Adrenal gland (tissue), 9 donors: ENCODE measurements at regions not wholly inside any gene's neighbourhood (a gene's known extent, or its start where the extent isn't known, plus 50 kb on each side); places are given as distances from the start of the nearest gene placed in this dataset.
A peak's percentile ranks its signal among the peaks of the same experiment; 100 is the strongest.
"Not testable (repeated sequence)": the region's sequence is repeated elsewhere in the genome, so short reads cannot be mapped to it uniquely, and the experiment has no call there.

Source experiments
- DNase-seq, 7 donors: peaks; one replicate each; pipeline ENCODE4 v3.0.0-alpha.2; 2019 to 2020
- H3K27ac ChIP-seq, 5 donors: fragments of 200-600 bp; sonication (generic) in 4 of 5; 1 replicate in 3 of 5; 2 replicates in 2 of 5; pipeline versions ENCODE4 v1.5.1 to v1.8.0; 2016 to 2020; ENCODE audit warnings: mild to moderate bottlenecking in 1 of 5
- H3K27me3 ChIP-seq: fragments of 200-600 bp; 2 replicates; pipeline ENCODE4 v1.8.0; 2021
- H3K36me3 ChIP-seq, 2 donors: fragments of 200-600 bp; replicated peaks in 1 of 2; 1 replicate in 1 of 2; 2 replicates in 1 of 2; pipeline versions ENCODE4 v1.5.1 to v1.8.0; 2018 to 2022
- H3K4me1 ChIP-seq, 2 donors: fragments of 200-600 bp; replicated peaks in 1 of 2; 1 replicate in 1 of 2; 2 replicates in 1 of 2; pipeline versions ENCODE4 v1.5.1 to v1.8.0; 2018 to 2021
- H3K4me3 ChIP-seq, 4 donors: fragments of 200-600 bp; sonication (generic) in 3 of 4; one replicate each; pipeline ENCODE4 v1.5.1; 2016 to 2018
- H3K9me3 ChIP-seq, 3 donors: fragments of 200-600 bp; sonication (generic) in 1 of 3; replicated peaks in 1 of 3; 1 replicate in 2 of 3; 2 replicates in 1 of 3; pipeline versions ENCODE4 v1.5.1 to v1.8.0; 2016 to 2021
- POLR2A ChIP-seq, 2 donors: fragments of 450-650 bp; IDR thresholded peaks; one replicate each; pipeline ENCODE4 v1.6.1; 2017; ENCODE audit warnings: antibody characterized with exemption in 2 of 2, mild to moderate bottlenecking in 2 of 2, moderate library complexity in 1 of 2
- WGBS, 4 donors: extraction: QIAGEN DNeasy Blood & Tissue Kit in 2 of 4; methylation state at CpG; one replicate each; pipeline versions ENCODE4 v1.1.5 to v1.1.7; 2013 to 2017; 5-methylcytosine and 5-hydroxymethylcytosine counted together
- intact Hi-C, 2 donors: fragments of 100-400 bp; cut with DNase I; formaldehyde crosslinking; loops; one replicate each; pipeline versions ENCODE4 v1.14.1 to v1.15.0; 2022 to 2023
- TF ChIP-seq, protein P1 (sequence below), 6 experiments: fragments of 450-650 bp in 4 of 6; fragments of 200-600 bp in 2 of 6; sonication (generic) in 1 of 6; IDR thresholded peaks; 1 replicate in 5 of 6; 2 replicates in 1 of 6; pipeline versions ENCODE4 v1.5.1 to v1.8.0; 2016 to 2021; ENCODE audit warnings: antibody characterized with exemption in 6 of 6, mild to moderate bottlenecking in 2 of 6, moderate library complexity in 1 of 6
- donor health status: healthy with polysubstance abuse.
- donor health status: Bipolar disorder and iron deficiency.
- donor health status: DM: yes; HTN: yes; CAD: no.
- donor health status: DM: no; HTN: no; CAD: no.
- donor health status: DM: no; HTN: no; CAD: no.

DNA sequence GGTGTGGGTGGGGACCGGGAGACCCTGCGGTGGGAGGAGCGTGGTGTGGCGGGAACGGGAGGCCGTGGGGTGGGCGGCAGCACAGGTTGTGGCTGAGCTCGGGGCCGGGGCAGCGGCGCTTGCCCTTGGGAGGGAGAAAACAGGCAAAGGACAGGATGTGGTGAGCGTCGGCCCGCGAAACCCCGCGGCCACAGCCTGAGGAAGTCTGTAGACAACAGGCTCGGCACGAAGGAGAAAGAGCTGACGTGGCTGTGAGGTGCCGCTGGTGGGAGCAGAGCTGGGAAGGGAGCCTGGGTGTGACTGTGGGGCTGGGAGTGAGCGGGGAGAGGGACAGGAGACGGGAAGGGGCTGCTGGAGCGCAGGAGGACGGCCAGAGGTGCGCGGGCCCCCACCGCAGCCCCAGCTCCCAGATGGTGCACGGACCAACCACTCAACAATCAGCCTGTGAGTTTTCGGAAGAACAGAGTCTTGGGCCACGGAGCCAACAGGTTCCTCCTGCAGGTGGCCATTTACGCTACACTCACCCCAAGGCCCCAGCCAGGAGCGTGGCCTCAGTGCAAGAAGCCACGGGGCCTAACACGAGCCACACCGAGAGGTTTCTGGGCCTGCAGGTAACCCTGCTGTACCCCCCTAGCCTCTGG lies 202.8 kb downstream of the DLL1 start:
- H3K27me3 ChIP-seq, result no peaks in the 10 kb centered on the region
- WGBS, 4 donors, result 74 to 86% (median 78%) methylated on average over 30 to 35 of the region's 36 CpGs
- no peak for TF ChIP-seq POLR2A (IDR thresholded peaks at IDR 0.05)
- TF ChIP-seq, protein P1, sequence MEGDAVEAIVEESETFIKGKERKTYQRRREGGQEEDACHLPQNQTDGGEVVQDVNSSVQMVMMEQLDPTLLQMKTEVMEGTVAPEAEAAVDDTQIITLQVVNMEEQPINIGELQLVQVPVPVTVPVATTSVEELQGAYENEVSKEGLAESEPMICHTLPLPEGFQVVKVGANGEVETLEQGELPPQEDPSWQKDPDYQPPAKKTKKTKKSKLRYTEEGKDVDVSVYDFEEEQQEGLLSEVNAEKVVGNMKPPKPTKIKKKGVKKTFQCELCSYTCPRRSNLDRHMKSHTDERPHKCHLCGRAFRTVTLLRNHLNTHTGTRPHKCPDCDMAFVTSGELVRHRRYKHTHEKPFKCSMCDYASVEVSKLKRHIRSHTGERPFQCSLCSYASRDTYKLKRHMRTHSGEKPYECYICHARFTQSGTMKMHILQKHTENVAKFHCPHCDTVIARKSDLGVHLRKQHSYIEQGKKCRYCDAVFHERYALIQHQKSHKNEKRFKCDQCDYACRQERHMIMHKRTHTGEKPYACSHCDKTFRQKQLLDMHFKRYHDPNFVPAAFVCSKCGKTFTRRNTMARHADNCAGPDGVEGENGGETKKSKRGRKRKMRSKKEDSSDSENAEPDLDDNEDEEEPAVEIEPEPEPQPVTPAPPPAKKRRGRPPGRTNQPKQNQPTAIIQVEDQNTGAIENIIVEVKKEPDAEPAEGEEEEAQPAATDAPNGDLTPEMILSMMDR (IDR thresholded peaks at IDR 0.05), result no peak
- intact Hi-C loops, result no loop called here
- H3K4me3 ChIP-seq, result no peak overlapping the region
- H3K36me3 ChIP-seq, result no peaks in the 10 kb centered on the region
- no peaks in the 10 kb centered on the region for H3K4me1 ChIP-seq
- H3K9me3 ChIP-seq, result no peaks in the 10 kb centered on the region
- DNase-seq, result peak in 5 of 7 donors; percentile 15 to 48 (median 25)
- no peak overlapping the region for H3K27ac ChIP-seq

- intact Hi-C loops, H3K27ac ChIP-seq, H3K36me3 ChIP-seq, H3K9me3 ChIP-seq, H3K4me3 ChIP-seq, H3K4me1 ChIP-seq, H3K27me3 ChIP-seq: not testable (repeated sequence)
- peak in 2 of 7 donors; percentile 12 to 16 for DNase-seq
- 80 to 91% (median 85%) methylated on average over 2 to 21 of the region's 25 CpGs for WGBS, 4 donors
Measured at GRCh38 chr6:170087421-170087780, 203.5 kb downstream of the DLL1 start.

- peak in 4 of 7 donors; percentile 10 to 43 (median 14) for DNase-seq
- 90 to 93% (median 93%) methylated on average over 44 to 49 of the region's 49 CpGs for WGBS, 4 donors
- no peaks in the 10 kb centered on the region for H3K36me3 ChIP-seq
- H3K4me3 ChIP-seq, result no peak overlapping the region
- no peaks in the 10 kb centered on the region for H3K9me3 ChIP-seq
- intact Hi-C loops, result no loop called here
- no peaks in the 10 kb centered on the region for H3K4me1 ChIP-seq
- TF ChIP-seq, protein P1 (IDR thresholded peaks at IDR 0.05), result no peak
- no peak for TF ChIP-seq POLR2A (IDR thresholded peaks at IDR 0.05)
- H3K27me3 ChIP-seq, result no peaks in the 10 kb centered on the region
- no peak overlapping the region for H3K27ac ChIP-seq
Measured at GRCh38 chr6:170086639-170087420, 204.0 kb downstream of the DLL1 start.

DNA sequence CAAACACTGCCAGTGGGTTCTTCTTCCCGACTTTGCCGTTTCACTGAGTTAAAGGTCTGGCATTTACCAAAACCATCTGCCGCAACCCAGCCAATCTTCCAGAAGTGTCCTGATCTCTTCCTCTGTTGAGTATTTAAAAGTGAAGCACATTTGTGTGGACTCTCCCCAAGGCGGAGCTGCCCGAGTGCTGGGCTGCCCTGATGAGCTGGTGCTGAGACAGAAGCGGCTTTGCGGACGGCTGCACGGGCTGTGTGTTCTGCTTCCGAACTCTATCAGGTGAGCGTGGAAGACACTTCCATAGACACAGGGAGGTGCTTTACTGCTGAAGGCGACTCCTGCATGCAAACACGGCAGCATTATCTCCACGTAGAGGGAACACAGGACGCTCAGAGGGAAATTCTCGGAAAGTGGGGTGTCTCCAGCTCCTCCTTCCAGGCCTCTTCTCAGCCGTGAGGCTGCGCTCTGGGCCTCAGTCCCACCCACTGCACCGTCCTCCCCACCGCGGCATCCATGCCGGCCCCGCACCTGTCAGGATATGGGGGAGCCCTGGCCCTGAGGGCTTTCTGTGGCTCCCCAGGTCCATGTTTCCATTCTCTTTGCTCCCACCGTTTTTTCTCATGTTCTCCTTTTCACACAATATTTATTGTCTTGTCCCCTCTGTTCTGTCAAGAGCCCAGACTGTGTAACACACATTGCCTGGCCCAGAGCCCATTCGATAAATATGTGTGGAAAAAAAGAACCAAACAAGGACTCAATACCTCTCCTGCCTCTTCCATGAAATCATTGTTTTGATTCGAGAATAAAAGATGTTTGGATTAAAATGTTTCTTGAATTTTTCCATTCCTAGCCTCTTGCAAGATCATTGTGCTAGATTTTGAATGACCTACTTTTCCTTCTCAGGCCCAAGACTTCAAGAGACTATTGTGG lies 205.1 kb downstream of the DLL1 start:
- Histone ChIP-seq H3K36me3 (no peaks in the 10 kb centered on the region), H3K4me1 (no peaks in the 10 kb centered on the region), H3K4me3 (no peak overlapping the region), H3K27me3 (no peaks in the 10 kb centered on the region), H3K9me3 (no peaks in the 10 kb centered on the region), H3K27ac (no peak overlapping the region)
- 71 to 84% (median 78%) methylated on average over 25 to 26 of the region's 26 CpGs for WGBS, 4 donors
- TF ChIP-seq, protein P1 (IDR thresholded peaks at IDR 0.05), result no peak
- TF ChIP-seq POLR2A (IDR thresholded peaks at IDR 0.05), result no peak
- intact Hi-C loops, result no loop called here
- DNase-seq, result peak in 3 of 7 donors; percentile 6 to 39 (median 15)
